CD4-positive, alpha-beta T cell treated with Interleukin-1 beta for 1 hour (primary cell): ENCODE measurements at regions not wholly inside any gene's neighbourhood (a gene's known extent, or its start where the extent isn't known, plus 50 kb on each side); places are given as distances from the start of the nearest gene placed in this dataset.

Source experiments
- DNase-seq, 2 donors: peaks; one replicate each; pipeline ENCODE4 v3.0.0-alpha.2; 2020 to 2022

DNA sequence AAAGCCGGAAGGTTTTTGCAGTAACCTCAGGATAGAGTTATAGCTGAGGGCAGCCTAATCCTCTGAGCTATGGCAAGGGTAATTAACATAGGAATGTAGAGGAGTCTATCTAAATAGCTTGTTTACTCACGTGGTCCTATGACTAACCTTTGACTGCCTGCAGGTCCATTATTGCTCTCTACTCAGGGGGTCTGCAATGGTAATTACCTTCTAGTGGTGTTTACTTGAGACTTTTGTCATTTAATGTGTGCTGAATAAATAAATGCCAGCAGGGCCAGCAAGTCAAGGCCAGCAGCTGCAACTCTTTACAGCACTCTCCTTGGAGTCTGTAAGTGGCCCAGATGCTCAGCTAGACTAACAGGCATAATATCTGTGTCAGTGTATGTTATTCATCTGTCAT lies 212.7 kb upstream of the FMR1 start:
- DNase-seq, result no peak

DNA sequence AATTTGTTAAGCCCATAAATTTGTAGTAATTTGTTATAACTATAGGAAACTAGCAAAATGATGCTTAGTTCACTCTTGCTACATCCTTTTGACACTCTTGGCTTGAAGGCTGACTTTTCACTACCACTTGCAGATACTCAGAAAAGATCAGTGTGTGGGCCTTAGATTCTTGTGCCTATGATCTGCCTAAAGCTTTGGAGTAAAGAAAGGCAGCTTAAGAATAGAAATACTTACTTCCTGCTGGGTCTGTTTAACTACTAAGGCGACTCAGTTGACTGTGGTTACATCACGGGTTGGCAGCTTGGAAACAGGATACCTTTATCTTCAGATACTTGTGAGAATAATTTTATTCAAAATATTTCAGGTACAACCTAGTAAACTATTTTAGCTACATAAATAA lies 201.4 kb upstream of the FMR1 start:
- no peak for DNase-seq

DNA sequence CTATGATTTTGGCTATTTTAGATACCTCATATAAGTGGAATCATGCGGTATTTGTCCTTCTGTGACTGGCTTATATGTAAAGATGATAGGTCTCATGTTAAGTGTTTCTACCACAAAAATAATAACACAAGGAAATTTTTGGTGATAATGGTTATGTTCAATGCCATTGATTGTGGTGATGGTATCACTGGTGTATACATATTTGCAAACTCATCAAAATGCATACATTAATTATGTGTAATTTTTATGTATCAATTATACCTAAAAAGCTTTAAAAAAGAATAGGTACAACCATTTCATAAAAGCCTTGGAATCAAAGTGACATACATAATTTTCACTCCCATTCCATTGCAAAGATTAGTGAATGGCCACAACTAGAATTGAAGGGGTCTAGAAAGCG lies 178.3 kb upstream of the FMR1 start:
- no peak for DNase-seq

DNA sequence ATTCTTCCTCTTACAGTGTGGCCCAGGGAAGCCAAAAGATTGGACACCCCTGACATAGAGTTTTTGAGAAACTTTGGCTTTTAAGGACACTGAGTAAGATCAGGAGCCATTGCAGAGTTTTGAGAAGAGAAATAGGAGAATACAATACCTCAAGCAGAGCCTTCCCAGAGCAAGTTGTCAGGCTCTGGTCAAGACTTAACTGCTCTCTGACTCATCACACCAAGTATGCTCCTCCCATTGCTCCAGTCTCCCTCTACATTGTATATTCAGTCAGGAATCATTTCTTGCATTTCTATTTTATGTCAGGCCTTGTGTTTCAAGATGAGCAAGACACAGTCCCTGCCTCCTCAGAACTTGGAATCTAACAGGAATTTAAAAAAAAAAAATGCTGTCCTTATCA lies 176.4 kb upstream of the FMR1 start:
- DNase-seq, result no peak

DNA sequence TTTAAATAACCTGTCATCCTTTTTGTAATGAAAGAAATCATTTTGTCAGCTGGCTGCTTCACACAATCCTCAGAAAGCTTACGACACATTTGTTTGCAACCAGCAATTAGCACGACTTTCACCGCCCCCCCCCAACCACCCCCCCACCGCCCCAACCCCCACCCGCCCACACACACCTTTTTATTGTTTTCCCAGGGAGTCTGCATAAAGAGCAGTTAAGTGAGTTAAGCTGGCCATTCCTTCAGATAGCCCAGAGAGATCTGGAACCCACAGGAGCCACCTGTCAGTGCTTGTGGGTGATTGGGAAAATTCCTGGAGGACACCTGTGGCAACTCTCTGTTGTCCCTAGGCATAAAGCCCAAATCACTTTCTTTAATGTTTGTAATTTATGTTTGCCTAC lies 175.7 kb upstream of the FMR1 start:
- DNase-seq, result no peak

DNA sequence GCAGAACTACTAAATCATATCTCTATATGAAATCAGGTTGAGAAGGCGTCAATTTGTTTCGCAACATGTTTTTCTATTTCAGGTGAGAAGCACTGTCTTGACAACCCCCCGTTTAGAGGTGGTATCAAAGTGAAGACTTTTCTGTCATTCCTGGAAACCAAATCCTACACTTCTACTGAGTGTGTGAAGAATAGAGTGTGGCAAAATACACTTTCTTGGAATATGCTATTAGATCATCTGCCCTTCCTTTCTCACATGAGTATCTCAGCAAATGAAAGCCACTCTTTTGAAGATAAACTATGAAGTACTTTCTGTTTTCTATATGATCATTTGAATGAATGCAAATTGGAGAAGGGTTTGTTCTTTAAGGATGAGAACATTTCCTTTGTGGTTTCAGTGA lies 174.0 kb upstream of the FMR1 start:
- DNase-seq, result no peak

DNA sequence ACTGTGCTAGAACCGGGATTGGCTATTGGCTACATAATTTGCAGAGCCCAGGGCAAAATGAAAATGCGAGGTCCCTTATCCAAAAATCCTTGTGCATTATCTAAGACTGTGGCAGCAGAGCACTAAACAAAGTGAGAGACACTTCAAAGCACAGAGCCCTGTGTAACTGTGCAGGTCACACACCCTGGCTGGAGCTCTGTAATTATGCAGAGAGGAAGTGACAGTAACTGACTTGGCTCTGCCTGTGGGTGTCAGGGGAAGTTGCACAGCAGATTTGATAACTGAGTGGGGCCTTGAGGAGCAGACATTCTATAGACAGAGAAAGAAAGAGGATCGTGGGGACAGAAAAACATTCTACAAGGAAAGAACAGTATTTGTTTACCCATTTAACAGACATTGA lies 173.5 kb upstream of the FMR1 start:
- no peak for DNase-seq

DNA sequence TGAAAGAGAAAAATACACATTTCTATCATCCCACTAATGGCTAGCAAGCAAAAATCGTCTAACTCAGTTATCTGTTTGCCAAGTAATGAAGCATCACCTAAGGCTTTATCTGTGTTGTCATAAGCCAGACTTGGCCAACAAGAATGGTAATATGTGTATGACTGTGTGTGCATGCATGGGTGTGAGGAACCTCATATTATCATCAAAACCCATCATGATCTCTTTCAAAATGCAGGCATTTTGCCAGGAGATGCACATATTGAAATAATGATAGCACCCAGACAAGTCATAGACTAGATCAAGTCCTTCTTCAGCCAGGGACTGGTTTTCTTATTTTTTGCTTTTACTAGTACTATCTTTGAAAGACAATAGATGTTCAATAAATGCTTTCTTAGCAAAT lies 172.5 kb upstream of the FMR1 start:
- no peak for DNase-seq

DNA sequence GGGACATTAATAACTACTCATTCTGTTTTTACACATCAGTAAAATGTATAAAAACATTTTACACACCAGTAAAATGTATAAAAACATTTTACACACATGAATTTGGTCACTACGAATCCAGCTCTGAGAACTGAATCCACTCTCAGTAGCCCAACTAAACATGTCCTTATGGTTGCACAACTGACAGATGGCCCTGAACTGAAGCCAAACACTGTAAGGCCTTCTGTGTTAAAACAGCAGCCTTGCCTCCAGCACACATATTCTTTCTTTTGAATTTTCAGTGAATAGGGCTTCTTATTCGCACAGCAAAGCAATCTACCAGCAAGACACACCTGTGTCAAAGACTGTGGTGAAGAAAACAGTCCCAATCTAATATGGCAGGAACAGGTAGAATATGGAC lies 169.9 kb upstream of the FMR1 start:
- DNase-seq, result no peak

DNA sequence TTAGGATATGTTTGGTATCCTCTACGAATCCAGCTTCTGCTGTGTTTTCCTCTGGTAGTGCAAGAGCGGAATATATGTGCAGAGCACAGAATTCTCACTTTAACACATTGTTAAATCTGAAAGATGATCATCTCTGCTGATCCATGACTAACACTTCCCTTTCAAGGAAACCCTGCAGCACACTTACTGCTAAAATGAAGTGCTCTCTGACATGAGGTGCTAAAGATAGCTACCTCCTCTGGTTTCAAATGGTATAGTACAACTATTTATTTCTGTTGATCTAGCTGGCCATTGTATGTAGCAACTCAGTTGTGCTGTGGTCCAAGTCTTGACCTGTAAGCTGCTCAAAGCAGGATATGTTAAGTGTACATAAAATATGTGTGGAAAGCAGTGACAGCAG lies 162.4 kb upstream of the FMR1 start:
- DNase-seq, result no peak

DNA sequence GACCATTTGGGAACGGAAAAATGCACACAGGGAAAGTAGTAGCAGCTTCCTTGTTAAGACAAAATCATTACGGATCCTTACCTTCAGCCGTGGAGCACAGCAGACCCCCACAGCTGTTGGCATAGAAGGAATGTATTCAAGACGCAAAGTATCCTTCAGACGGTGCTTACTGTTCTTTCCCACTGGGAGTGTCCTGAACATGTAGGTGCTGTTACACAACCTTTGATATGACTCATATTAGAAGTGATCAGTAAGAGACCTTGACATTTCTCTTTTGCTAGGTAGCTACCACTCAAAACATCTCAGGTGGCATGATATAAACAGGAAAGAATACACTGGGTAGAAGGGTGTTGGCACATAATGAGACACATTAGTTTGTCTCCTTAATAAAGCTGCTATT lies 154.0 kb upstream of the FMR1 start:
- no peak for DNase-seq

DNA sequence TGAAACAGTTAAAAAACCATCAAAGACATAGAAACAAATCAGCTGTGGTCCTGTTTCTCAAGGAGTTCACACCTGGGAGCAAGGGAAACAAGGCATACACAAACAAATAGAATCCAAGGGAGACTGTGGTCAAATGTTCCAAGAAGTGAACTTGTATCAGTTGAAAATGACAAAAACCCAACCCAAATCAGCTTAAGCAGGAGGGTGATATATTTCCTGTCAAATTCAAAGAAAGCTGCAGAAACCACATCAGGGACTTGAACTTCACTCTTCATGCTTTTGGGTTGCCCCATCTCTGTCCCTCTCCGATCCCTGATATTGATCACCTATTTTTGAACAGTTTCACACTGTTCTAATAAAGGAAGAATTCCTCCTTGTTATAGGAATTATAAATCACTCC lies 148.6 kb upstream of the FMR1 start:
- no peak for DNase-seq

DNA sequence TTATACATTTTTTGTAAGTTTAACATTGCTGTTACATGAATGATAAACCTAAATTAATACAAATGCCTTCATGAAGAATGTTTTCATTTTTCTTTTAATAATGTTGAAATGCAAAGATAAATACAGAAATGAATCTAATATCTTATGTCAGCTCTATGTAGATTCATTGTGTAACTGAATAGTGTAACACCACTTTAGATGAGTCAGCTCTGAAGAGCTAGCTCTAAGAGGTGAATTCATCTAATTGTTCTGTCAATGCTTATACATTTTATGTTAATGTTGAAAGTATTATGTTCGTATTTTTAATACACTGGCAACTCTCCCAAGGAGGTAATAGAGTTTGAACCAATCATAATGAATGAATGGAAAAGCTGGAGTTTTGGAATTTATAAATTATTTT lies 146.9 kb upstream of the FMR1 start:
- no peak for DNase-seq

DNA sequence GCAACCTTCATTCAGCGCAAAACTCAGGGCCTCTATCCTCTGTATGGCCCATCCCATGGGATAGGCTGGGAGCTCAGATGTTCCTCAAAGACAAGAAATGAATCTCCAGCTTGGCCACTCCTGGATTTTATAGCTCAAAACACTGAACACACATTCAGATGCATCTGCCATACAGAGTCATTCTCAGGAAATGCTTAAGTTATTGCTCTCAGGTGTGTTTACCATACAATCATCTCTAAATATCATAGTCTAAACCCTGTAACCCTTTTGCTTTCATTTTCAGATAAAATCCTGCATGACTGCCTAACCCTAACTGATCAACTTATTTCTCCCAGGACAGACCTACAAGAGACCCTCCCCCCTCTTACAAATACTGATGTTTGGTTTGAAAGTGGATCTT lies 140.9 kb upstream of the FMR1 start:
- DNase-seq, result no peak

DNA sequence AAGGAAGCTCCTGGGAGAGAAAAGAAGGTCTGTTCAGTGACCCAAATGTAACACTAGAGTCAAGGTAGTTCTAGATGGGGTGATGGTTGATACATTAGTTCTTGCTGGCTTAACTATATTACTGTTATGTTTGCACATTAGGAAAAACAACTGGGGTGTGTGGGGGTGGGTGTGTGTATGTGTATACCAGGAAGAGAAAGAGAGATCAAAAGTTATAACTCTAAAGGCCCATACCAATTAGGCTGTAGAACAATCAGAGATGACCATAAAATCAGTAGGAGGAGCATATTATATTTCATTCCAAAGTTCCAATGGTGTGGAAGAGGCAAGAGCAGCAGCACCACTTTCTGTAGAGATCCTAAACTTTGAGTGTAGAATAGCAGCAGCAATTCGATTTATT lies 134.7 kb upstream of the FMR1 start:
- DNase-seq, result no peak

DNA sequence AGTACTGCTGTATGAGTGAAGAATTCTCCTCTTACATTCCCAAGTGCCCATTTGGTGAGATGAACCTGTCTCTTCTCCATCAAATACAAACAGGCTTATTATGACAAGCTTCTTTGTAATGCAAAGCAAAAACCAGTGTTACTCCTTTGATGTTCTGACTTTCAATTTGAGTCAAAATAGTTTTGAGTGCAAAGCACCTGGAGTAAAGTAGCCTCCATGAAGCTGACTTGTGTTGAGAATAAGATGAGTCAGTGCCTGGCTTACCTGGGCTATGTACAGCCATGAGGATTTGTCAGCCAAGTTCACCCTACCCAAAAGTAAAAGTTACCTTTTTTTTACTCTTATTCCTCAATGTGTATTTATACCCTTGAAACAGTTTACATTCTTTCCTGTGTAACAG lies 132.5 kb upstream of the FMR1 start:
- no peak for DNase-seq

DNA sequence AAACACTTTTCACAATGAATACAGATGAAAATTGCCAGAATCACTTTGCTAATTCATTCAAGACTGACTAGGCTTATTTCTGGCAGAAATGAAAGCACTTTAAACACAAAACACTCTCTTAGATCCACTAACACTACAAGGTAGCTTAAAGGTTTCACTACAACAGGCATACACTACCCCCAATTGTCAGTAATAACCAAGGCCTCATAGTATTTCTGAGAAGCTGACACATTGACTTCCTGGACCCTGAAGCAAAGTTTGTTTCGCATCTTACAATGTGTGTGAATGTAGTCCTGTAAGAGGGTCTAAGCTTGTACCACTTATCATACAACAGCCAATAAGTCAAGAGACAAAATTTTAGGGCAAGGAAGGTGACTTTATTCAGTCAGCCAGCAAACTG lies 129.9 kb upstream of the FMR1 start:
- DNase-seq, result no peak

DNA sequence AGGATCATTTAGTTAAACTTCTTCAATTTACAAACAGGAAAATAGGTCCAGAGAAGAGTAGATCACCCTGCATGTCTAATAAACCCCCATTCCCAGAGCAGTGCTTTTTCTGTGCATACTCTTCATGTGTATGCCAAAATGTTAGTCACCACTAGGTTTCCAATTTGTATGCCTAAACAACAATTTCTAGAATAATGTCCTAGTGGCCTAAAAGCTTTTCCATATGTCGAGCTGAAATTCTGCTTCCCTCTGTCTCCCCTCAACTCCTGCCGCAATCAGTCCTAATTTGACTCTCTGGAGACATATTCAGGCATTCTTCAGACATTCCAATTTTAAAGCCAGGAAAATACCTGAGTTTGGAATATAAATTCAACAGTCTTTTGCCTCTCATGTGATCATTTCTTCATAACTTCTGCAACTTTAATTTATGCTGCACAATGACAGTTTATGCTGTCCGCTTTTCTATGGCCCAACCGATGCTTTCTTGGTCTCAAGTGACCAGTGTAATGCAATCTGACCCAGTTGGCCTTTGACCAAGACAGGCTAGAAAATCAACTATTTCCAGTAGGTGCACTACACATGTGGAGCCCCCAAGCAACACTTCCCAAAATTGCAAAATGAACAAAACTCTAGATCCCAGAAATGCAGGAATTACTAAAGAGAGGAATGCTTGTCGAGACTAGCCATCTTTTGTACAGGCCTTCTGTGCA lies 122.9 kb upstream of the FMR1 start:
- no peak for DNase-seq

DNA sequence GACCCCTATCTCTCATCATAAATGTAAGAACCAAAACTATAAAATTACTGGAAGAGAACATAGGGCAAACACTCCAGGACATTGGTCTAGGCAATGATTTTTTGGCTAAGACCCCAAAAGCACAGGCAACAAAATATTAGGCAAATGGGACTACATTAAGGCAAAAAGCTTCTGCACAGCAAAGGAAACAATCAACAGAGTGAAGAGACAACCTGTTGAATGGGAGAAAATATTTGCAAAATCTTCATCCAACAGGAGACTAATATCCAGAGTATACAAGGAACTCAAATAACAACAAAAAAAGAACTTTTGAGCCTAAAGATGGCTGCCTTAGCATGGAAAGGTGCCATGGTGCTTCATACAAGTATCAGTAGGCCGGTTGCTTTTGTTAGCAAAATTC lies 111.1 kb upstream of the FMR1 start:
- DNase-seq, result no peak

DNA sequence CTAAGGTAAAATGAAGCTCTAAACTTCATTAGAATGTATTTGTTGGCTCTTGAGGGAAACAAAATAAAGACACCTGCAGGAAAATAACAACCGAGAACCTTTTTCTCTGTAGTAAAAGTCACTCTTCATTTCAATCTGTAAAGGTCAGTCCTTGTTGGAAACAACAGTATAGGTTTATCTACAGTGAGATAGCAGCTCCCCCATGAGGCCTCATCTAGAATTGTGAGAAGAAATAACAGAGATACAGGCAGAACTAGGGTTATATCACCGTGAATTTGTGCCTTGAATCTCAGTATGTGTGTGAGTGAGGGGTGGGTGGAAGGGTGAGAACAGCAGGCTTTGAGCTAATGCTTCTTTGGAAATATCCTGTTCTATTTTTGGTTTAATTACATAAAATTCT lies 107.8 kb upstream of the FMR1 start:
- DNase-seq, result peak in 1 of 2 donors; percentile 2

DNA sequence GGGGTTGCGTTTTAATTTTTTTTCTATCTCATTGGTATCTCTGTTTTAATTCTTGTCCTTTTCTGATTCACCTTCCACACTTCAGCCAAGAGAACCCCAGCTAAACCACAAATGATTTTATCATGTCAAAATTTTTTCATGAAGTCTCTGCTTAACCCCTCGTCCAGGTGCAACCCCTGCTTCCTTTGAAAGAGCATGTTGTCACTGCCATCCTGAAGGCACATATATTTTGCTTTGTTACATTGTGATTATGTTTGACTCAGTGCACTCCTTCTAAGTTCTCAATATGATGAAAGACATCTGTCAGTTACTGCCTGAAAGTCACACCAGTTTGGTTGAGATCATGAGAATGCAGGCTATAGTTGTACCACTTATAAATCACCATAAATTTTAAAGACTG lies 99.9 kb upstream of the FMR1 start:
- no peak for DNase-seq

DNA sequence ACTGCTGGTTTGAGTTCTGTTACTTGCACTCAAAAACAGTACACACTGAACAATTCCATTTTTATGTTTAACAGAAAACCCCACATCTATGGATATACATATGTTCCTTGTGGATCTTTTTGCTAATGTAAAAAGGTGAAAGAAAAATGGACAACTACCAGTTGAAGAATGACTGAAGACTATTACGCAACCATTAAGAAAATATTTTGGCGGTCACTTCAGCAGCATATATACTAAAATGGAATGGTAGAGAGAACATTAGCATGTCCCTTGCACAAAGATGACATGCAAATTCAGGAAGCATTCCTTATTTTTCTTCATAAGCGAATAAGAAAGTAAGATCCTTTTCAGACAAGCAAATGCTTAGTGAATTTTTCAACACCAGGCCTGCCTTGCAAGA lies 84.6 kb upstream of the FMR1 start:
- DNase-seq, result no peak

DNA sequence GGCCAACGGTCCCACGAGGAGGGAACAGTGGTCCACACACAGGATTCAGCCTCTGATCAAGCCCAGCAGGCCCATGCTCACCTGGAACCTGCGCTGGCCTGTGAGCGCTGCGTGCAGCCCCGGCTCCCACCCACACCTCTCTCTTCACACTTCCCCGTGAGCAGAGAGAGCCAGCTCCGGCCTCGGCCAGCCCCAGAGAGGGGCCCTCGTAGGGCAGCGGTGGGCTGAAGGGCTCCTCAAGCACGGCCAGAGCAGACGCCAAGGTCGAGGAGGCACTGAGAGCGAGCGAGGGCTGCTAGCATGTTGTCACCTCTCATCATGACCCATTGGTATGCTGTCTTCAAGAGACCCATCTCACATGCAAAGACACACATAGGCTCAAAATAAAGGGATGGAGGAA lies 83.0 kb upstream of the FMR1 start:
- DNase-seq, result no peak

DNA sequence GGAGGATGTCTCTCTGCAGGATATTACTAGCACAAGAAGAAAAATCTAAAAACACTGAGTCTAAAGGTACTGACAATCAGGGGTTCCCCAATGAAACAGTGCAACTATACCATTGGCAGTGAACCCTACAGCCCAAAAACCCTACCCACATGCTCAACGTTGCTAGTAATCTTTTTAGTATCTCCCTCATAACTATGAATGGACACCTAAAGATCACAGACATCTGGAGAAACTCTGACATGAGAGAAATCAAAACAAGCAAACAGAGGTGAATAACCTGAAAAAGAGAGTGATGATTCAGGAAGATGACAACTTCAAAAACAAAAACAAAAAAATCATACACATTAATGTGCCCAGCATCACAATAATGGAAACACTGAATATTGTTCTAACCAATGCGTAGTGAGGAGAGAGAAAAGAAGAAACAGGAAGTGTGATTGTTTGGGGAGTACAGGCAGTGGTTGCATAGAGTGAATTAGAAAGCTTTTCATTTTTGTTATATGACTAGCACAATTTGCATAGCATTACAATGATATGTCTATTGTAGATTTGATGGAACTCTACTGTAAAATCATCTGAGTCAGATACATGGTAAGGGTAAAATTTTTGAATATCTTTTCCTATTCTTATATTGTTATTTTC lies 78.9 kb upstream of the FMR1 start:
- DNase-seq, result no peak

DNA sequence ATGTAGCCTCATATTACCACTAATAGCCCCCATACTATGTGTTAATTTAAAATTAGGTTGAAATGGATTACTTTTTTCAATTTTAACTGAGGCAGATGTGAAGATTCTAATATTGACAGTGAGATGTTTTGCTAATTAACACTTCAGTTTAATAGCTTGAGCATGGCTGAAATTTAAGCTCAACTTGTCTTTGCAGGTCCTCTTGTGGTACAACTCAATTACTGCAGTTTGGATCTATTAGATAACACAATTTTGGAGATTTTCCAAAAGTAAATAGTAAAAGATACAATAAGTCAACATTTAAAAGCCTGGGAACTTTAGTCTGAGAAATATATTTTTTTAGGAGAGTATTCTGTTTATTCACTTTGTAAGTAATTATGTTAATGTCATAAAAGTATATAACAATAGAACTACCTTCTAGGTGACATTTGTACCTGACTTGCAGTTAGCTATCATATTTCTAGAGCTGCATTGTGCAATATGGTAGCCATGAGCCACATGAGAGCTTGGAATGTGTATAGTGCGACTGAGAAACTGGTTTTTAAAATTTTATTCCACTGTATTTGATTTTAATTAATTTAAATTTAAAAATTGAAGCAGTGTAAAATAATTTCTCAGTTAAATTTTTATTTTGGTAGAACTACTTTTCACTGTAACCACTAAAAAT lies 73.1 kb upstream of the FMR1 start:
- no peak for DNase-seq
